HG03558 (cell line): ENCODE measurements at regions not wholly inside any gene's neighbourhood (a gene's known extent, or its start where the extent isn't known, plus 50 kb on each side); places are given as distances from the start of the nearest gene placed in this dataset.
"Not testable (repeated sequence)": the region's sequence is repeated elsewhere in the genome, so short reads cannot be mapped to it uniquely, and the experiment has no call there.

Experiments used
- ATAC-seq: cut with Tn5 transposase; IDR thresholded peaks from one replicate; pipeline ENCODE4 v1.9.1; 2021; ENCODE audit warnings: moderate number of reproducible peaks; ENCODE audit not compliant: unreplicated experiment; ENCODE audit errors: extremely low read depth

DNA sequence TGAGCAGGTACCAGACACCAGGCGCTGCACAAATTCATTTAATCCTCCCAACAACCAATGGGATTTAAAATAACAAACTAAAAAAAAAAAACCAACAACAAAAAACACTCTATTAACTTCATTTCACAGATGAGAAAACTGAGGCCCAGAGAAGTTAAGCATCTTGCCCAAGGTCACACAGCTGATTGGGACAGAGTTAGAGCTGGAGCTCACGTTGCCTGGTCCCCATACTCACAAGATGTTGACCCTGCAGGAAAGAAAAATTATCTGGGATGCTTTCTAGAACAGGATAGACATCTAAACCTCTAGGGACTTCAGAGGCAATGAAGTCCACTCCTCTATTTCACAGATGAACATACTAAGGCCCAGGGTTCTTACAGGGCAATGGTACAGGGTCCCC, 175.3 kb downstream of the PSMG1 start:
- ATAC-seq, result no peak

- ATAC-seq, result no peak
Observed at GRCh38 chr21:39007532-39007931, 175.7 kb downstream of the PSMG1 start.

DNA sequence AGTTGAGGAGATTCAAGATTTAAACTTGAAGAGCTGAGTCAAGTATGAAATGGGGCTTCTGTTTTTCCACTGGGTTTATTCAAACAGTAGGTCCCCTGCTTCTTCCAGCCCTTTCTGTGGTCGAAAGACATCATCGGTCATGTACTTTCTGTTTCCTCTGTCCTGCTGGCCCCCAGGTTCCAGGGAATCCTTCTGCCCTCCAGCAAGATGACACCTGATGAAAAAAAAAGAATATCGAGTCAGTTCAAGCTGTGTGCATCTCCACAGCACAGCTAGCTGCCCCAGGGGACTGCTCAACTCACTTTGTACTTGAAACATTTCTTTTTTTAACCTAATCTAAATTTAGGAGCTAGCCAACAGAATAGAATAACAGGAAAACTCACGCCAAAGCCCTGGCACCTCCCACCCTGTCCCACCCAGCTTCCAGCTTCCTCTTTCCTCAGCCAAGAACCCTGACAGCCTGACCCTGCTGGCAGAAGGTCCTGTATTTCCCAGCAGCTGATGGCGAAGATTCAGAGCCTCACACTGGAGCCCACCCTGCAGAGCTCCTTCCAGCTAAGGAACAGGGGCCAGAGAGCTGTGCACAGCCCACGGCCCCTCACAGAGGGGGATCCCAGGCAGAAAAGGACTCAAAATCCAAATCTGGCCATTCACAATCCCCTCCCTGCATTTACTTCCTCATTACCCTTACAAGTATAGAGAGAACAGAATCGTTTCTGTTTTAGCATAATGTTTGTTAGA, 176.5 kb downstream of the PSMG1 start:
- no peak for ATAC-seq

GRCh38 chr21:39005502-39005787, 177.8 kb downstream of the PSMG1 start:
- ATAC-seq, result no peak

- ATAC-seq, result no peak
Observed at GRCh38 chr21:39004634-39005501, 178.4 kb downstream of the PSMG1 start.

GRCh38 chr21:39003982-39004633, 179.1 kb downstream of the PSMG1 start:
- no peak for ATAC-seq

- no peak for ATAC-seq
Observed at GRCh38 chr21:39001341-39001740, 181.9 kb downstream of the PSMG1 start.

- ATAC-seq, result no peak
Observed at GRCh38 chr21:39000496-39000895, 182.8 kb downstream of the PSMG1 start.

DNA sequence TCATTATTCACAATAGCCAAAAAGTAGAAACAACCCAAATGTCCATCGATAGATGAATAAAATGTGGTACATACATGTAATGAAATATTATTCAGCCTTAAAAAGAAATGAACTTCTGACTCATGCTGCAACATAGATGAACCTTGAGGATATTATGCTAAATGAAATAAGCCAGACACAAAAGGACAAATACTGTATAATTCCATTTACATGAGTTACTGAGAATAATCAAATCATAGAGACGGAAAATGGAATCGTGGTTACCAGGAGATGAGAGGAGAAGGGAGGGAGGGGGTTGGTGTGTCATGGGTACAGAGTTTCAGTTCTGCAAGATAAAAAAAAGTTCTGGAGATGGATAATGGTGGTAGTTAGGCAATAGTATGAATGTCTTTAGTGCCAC, 184.1 kb downstream of the PSMG1 start:
- ATAC-seq, result no peak

DNA sequence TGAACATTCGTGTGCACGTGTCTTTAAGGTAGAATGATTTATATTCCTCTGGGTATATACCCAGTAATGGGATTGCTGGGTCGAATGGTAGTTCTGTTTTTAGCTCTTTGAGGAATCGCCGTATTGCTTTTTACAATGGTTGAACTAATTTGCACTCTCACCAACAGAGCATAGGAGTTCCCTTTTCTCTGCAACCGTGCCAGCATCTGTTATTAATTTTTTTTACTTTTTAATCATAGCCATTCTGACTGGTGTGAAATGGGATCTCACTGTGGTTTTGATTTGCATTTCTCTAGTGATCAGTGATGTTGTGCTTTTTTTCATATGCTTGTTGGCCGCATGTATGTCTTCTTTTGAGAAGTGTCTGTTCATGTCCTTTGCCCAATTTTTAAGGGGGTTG, 185.0 kb downstream of the PSMG1 start:
- not testable (repeated sequence) for ATAC-seq

DNA sequence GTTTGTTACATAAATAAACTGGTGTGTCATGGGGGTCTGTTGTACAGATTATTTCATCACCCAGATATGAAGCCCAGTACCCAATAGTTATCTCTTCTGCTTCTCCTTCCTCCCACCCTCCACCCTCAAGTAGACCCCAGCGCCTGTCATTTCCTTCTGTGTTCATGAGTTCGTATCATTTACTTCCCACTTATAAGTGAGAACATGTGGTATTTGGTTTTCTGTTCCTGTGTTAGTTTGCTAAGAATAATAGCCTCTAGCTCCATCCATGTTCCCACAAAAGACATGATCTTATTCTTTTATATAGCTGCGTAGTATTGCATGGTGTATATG, 185.4 kb downstream of the PSMG1 start:
- ATAC-seq, result not testable (repeated sequence)

GRCh38 chr21:38997051-38997842, 186.0 kb downstream of the PSMG1 start:
- no peak for ATAC-seq

DNA sequence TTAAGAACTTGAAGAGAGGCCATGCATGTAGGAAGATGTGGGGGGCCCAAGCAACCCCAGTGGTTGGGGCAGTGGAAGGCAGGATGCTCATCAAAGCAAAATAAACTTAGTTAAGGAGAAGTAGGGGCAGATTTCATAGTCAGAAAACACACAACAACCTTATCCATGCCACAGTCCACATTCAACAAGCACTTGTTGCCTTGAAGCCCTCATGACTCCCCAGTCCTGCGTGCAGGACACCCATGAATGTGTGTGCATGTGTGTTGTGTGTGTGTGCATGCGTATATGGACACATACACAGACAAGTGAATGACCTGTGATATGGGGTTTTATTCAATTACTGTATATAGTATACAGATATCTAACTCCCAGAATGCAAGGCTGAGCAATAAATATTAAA, 186.9 kb downstream of the PSMG1 start:
- ATAC-seq, result no peak

GRCh38 chr21:38995731-38996130, 187.5 kb downstream of the PSMG1 start:
- ATAC-seq, result no peak

DNA sequence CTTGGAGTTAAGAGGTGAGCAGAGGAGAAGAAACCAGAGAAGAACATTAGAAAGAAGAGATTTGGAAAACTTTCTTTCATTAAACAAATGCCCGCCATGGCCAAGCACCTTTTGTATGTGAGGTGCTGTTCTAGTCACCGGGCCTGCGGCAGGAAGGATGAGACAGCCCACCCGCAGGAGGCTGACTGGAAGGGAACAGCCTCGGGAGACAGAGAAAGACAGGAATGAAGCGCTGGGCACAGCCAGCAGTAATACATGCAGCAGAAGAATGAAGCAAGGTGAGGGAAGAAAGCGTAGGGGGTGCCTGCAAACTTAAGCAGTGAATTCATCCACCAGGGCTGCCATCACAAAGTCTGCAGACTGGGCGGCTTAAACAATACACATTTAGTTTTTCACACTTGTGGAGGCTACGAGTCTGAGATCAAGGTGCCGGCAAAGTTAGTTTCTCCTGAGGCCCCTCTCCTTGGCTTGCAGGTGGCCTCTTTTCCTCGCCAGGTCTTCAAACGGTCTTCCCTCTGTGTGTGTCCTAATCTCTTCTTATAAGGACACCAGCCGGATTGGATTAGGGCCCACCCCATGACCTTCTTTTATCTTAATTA, 188.1 kb downstream of the PSMG1 start:
- ATAC-seq, result no peak

DNA sequence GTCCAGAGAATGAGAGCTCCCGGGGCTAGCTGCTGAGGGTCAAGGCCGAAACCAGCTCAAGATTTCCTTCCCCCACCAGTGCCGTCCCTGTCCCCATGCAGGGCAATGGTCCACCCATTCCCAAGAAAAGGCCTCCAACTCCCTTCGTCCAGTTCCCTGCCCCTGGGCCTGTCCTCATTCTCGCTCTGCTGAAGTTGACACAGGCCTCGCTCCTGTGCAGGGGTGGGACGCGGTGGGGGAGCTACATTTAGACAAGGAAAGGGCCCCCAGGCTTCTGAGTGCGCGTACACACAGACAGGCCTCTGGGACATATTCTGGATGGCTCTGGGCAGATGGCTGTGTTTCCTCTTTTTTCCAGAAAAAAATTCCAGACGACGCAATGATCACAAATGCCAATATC, 188.3 kb downstream of the ETS2 start:
- no peak for ATAC-seq

DNA sequence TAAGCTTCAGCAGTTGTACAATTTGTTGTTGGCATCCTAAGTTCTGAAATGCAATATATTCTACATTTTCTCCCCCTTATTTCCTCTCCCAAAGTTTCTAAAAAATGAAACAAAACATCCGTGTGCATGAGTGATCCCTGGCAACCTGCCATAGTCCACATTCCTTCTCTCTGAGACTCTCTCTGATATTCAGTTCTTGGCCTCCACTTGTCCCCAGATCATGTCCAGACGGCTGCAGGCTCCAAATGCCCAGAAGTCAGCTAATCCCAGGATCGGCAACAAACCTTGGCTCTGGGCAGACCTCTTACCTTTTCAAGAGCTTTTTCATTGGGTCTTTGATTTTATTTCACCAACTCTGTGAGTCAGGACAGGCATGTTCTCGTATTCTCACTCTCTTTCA, 187.8 kb downstream of the ETS2 start:
- ATAC-seq, result no peak

- ATAC-seq, result no peak
Observed at GRCh38 chr21:38992737-38993136, 187.0 kb downstream of the ETS2 start.

- ATAC-seq, result no peak
Observed at GRCh38 chr21:38990424-38990794, 184.7 kb downstream of the ETS2 start.

DNA sequence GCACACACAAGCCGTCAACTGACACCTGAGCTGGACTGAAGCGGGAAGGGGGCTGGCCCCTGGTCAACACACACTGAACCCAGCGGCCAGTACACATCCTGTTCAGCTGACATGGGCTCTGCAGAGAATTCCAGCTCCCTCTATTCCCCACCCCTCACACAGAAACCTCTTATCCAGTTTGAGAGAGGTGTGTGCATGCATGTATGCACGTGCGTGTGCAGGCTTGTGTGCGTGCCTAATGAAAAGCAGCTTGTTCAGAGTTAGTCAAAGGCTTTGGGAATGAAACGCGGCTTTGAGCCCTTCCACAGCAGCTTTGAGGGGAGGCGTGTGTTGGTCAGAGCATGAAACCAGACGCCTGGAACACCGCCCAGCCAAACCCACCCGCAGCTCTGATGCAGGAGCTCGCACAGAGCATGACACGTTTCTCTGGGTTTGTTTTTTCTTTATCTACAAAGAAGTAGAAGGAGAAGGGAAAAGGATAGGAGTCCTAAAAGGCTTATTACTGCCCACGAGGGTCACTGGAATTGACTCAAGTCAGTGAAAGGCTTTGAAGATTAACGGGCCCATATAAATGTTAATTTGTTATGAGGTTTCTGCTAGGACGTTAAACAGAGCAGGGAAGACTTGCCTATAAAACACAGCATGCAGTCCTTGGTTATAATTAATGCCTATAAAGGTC, 184.2 kb downstream of the ETS2 start:
- no peak for ATAC-seq
